Liver (tissue), 3 donors: ENCODE measurements at regions not wholly inside any gene's neighbourhood (a gene's known extent, or its start where the extent isn't known, plus 50 kb on each side); places are given as distances from the start of the nearest gene placed in this dataset.
A peak's percentile ranks its signal among the peaks of the same experiment; 100 is the strongest.

ENCODE experiments used
- FOXA1 ChIP-seq: IDR thresholded peaks from 2 replicates; pipeline ENCODE4 v1.6.1; 2016; ENCODE audit warnings: antibody characterized with exemption
- GABPA ChIP-seq, 2 donors: IDR thresholded peaks in 1 of 2; conservative IDR thresholded peaks in 1 of 2; 2 replicates each; pipeline ENCODE4 v1.6.1; 2016; ENCODE audit warnings: antibody characterized with exemption in 2 of 2, mild to moderate bottlenecking in 1 of 2, moderate library complexity in 1 of 2
- JUND ChIP-seq, 2 donors: IDR thresholded peaks; 2 replicates each; pipeline ENCODE4 v1.6.1; 2016; ENCODE audit warnings: antibody characterized with exemption in 2 of 2
- RXRA ChIP-seq, 2 donors: IDR thresholded peaks; 2 replicates each; pipeline ENCODE4 v1.6.1; 2017 to 2018; ENCODE audit warnings: antibody characterized with exemption in 2 of 2, mild to moderate bottlenecking in 1 of 2
- SP1 ChIP-seq: IDR thresholded peaks from 2 replicates; pipeline ENCODE4 v1.6.1; 2018; ENCODE audit warnings: antibody characterized with exemption, mild to moderate bottlenecking
- TAF1 ChIP-seq: conservative IDR thresholded peaks from 2 replicates; pipeline ENCODE4 v1.6.1; 2016; ENCODE audit warnings: antibody characterized with exemption, mild to moderate bottlenecking
- YY1 ChIP-seq: IDR thresholded peaks from 2 replicates; pipeline ENCODE4 v1.6.1; 2016; ENCODE audit warnings: antibody characterized with exemption, mild to moderate bottlenecking
- TF ChIP-seq, protein P1 (sequence below): IDR thresholded peaks from 2 replicates; pipeline ENCODE4 v1.6.1; 2016; ENCODE audit warnings: antibody characterized with exemption
- TF ChIP-seq, protein P2 (sequence below): fragments of 150-350 bp; IDR thresholded peaks from 2 replicates; pipeline ENCODE4 v1.5.1; 2017; ENCODE audit warnings: improper control_type of control experiment, low read depth, low read length; ENCODE audit not compliant: missing input control
- TF ChIP-seq, protein P3 (sequence below): IDR thresholded peaks from 2 replicates; pipeline ENCODE4 v1.6.1; 2016; ENCODE audit warnings: antibody characterized with exemption, mild to moderate bottlenecking
- TF ChIP-seq, protein P4 (sequence below): IDR thresholded peaks from 2 replicates; pipeline ENCODE4 v1.6.1; 2016; ENCODE audit warnings: antibody characterized with exemption
- donor health status: healthy.
- donor health status: healthy.

DNA sequence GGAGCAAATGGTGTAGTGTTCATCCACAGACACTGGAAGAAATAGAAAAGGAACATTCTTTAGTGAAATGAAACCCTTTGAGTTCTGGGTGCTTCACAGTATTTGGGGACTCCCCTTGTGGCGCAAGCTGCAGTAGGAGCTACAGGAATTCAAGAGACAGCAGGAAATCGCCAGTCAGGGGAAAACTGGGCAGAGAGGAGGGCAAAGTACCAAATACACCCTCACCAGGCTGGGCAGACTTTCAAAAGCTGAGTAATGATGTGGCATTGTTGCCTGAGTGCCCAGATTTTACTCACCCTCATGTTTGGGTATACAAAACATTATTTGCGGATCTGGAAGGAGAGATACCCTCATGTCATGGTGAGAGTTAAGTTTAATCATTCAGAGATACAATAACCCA is 97.9 kb downstream of the SOD2 start:
- TF ChIP-seq, protein P1, sequence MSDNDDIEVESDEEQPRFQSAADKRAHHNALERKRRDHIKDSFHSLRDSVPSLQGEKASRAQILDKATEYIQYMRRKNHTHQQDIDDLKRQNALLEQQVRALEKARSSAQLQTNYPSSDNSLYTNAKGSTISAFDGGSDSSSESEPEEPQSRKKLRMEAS = no peak
- TF ChIP-seq YY1 (no peak), FOXA1 (no peak), SP1 (peak; percentile 60), GABPA (IDR thresholded peaks at IDR 0.05 in 1 of 2, conservative IDR thresholded peaks at IDR 0.05 in 1 of 2) (no peak), TAF1 (no peak), JUND (IDR thresholded peaks at IDR 0.05) (peak in 1 of 2 donors; percentile 67), RXRA (IDR thresholded peaks at IDR 0.05) (peak; percentile 25 to 65)
- TF ChIP-seq, protein P2, sequence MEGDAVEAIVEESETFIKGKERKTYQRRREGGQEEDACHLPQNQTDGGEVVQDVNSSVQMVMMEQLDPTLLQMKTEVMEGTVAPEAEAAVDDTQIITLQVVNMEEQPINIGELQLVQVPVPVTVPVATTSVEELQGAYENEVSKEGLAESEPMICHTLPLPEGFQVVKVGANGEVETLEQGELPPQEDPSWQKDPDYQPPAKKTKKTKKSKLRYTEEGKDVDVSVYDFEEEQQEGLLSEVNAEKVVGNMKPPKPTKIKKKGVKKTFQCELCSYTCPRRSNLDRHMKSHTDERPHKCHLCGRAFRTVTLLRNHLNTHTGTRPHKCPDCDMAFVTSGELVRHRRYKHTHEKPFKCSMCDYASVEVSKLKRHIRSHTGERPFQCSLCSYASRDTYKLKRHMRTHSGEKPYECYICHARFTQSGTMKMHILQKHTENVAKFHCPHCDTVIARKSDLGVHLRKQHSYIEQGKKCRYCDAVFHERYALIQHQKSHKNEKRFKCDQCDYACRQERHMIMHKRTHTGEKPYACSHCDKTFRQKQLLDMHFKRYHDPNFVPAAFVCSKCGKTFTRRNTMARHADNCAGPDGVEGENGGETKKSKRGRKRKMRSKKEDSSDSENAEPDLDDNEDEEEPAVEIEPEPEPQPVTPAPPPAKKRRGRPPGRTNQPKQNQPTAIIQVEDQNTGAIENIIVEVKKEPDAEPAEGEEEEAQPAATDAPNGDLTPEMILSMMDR = no peak
- TF ChIP-seq, protein P3, sequence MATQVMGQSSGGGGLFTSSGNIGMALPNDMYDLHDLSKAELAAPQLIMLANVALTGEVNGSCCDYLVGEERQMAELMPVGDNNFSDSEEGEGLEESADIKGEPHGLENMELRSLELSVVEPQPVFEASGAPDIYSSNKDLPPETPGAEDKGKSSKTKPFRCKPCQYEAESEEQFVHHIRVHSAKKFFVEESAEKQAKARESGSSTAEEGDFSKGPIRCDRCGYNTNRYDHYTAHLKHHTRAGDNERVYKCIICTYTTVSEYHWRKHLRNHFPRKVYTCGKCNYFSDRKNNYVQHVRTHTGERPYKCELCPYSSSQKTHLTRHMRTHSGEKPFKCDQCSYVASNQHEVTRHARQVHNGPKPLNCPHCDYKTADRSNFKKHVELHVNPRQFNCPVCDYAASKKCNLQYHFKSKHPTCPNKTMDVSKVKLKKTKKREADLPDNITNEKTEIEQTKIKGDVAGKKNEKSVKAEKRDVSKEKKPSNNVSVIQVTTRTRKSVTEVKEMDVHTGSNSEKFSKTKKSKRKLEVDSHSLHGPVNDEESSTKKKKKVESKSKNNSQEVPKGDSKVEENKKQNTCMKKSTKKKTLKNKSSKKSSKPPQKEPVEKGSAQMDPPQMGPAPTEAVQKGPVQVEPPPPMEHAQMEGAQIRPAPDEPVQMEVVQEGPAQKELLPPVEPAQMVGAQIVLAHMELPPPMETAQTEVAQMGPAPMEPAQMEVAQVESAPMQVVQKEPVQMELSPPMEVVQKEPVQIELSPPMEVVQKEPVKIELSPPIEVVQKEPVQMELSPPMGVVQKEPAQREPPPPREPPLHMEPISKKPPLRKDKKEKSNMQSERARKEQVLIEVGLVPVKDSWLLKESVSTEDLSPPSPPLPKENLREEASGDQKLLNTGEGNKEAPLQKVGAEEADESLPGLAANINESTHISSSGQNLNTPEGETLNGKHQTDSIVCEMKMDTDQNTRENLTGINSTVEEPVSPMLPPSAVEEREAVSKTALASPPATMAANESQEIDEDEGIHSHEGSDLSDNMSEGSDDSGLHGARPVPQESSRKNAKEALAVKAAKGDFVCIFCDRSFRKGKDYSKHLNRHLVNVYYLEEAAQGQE = no peak
- TF ChIP-seq, protein P4, sequence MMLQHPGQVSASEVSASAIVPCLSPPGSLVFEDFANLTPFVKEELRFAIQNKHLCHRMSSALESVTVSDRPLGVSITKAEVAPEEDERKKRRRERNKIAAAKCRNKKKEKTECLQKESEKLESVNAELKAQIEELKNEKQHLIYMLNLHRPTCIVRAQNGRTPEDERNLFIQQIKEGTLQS = no peak
